ENCODE measurements at regions not wholly inside any gene's neighbourhood (a gene's known extent, or its start where the extent isn't known, plus 50 kb on each side); places are given as distances from the start of the nearest gene placed in this dataset.
"Not testable (repeated sequence)": the region's sequence is repeated elsewhere in the genome, so short reads cannot be mapped to it uniquely, and the experiment has no call there.

DNA sequence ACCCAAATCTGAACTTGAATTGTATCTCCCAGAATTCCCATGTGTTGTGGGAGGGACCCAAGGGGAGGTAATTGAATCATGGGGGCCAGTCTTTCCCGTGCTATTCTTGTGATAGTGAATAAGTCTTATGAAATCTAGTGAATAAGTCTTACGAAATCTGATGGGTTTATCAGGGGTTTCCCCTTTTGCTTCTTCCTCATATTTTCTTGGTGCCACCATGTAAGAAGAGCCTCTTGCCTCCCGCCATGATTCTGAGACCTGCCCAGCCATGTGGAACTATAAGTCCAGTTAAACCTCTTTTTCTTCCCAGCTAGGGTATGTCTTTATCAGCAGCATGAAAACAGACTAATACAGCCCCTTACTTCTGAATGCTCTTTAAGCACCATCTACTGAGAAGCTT is 343.2 kb upstream of the NOX3 start:
- not testable (repeated sequence) for H3K4me1 ChIP-seq (ENCODE audit: control insufficient read depth in 1 of 2, insufficient read depth in 2 of 2, low read length in 2 of 2); H3K27ac ChIP-seq (ENCODE audit: low read depth, low read length); H3K9me3 ChIP-seq (ENCODE audit: control insufficient read depth in 1 of 2, low read length in 2 of 2)

DNA sequence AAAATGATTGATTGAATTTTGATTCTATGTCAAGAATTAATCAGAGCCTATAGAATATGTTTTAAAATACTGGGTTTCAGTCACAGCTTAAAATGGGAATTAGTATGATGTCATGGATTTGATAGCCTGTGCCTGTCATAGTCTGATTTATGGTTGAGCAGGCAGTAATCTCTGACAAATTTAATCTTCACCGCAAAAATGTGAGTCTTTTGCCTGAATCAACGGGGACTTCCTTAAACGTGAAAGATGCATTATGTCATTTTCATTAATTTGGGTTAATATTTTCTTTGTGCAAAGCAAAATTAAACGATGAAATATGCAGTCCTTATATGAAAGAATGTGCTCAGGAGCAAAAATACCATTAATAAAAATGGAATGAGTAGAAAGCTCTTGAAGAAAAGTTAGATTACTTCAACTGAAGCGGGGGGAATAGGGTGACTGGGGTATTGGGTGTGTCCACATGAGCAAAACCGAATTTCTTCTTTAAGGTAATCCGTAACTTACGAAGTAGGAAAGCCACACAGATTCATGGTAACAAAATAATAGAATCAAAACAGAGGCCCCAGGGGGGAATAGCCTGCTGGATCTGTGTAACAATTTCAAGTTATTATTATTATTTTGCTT is 339.6 kb upstream of the NOX3 start:
- H3K36me3 ChIP-seq (ENCODE audit: control insufficient read depth in 1 of 2, insufficient read depth in 2 of 2, low read length in 2 of 2) = no peaks in the 10 kb centered on the region

More for the DNA sequence above, 343.2 kb upstream of the NOX3 start:
- not testable (repeated sequence) for H3K4me3 ChIP-seq (ENCODE audit: low read depth in 1 of 2, low read length in 2 of 2); H3K36me3 ChIP-seq (ENCODE audit: control insufficient read depth in 1 of 2, insufficient read depth in 2 of 2, low read length in 2 of 2); H3K27me3 ChIP-seq (ENCODE audit: control insufficient read depth in 1 of 2, insufficient read depth in 2 of 2, low read length in 2 of 2); H3K9ac ChIP-seq (ENCODE audit: low read depth in 1 of 2, low read length in 2 of 2)

DNA sequence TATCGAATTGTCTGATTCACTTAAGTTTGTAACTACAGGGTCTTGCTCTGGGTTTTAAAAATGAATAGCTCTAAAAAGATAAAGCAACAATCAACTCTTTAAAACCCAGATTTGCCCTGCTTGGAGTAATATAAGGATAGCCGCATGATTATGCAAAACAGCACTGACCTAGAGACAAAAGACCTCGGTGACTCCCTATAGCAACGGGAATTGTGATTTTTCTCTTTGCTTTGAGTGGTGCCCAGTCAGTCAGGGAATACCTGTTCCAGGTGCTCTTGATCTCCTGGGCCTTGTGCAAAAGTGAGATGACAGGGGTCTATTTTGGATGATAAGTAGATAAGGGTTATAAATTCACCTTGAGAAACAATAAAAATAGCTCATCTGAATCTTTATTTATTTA is 336.3 kb upstream of the NOX3 start:
- no peak overlapping the region for H3K27ac ChIP-seq (ENCODE audit: low read depth, low read length)

More for the DNA sequence above, 339.6 kb upstream of the NOX3 start:
- no peaks in the 10 kb centered on the region for H3K4me1 ChIP-seq (ENCODE audit: control insufficient read depth in 1 of 2, insufficient read depth in 2 of 2, low read length in 2 of 2)
- no peaks in the 10 kb centered on the region for H3K9me3 ChIP-seq (ENCODE audit: control insufficient read depth in 1 of 2, low read length in 2 of 2)
- no peaks in the 10 kb centered on the region for H3K27me3 ChIP-seq (ENCODE audit: control insufficient read depth in 1 of 2, insufficient read depth in 2 of 2, low read length in 2 of 2)
- no peak overlapping the region for H3K4me3 ChIP-seq (ENCODE audit: low read depth in 1 of 2, low read length in 2 of 2)
- no peak overlapping the region for H3K9ac ChIP-seq (ENCODE audit: low read depth in 1 of 2, low read length in 2 of 2)
- no peak overlapping the region for H3K27ac ChIP-seq (ENCODE audit: low read depth, low read length)

DNA sequence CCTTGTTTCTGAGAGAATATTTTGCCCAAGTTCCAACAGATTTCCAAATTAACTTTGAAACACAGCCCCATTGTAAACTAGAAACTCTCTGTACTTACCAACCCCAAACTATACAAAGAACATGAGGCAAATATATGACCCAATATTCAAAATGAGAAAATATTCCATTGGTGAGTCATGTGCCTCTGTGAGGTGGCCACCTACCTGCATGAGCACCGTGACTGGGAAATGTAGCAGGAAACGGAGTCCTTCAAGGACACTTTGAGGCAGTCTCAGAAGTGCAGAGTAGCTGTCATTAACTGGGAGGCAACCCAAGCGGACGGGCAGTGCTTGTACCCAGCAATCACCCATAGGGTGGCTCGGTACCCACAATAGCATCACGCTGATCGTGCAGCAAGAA is 335.5 kb upstream of the NOX3 start:
- Histone ChIP-seq H3K4me3 (ENCODE audit: low read depth in 1 of 2, low read length in 2 of 2) (no peak overlapping the region), H3K4me1 (ENCODE audit: control insufficient read depth in 1 of 2, insufficient read depth in 2 of 2, low read length in 2 of 2) (no peaks in the 10 kb centered on the region), H3K36me3 (ENCODE audit: control insufficient read depth in 1 of 2, insufficient read depth in 2 of 2, low read length in 2 of 2) (no peaks in the 10 kb centered on the region), H3K27me3 (ENCODE audit: control insufficient read depth in 1 of 2, insufficient read depth in 2 of 2, low read length in 2 of 2) (no peaks in the 10 kb centered on the region), H3K9me3 (ENCODE audit: control insufficient read depth in 1 of 2, low read length in 2 of 2) (peaks cover 0 to 2% of the 10 kb centered on the region in 2 donors), H3K9ac (ENCODE audit: low read depth in 1 of 2, low read length in 2 of 2) (no peak overlapping the region), H3K27ac (ENCODE audit: low read depth, low read length) (no peak overlapping the region)

More for the DNA sequence above, 336.3 kb upstream of the NOX3 start:
- Histone ChIP-seq H3K4me1 (ENCODE audit: control insufficient read depth in 1 of 2, insufficient read depth in 2 of 2, low read length in 2 of 2) (no peaks in the 10 kb centered on the region), H3K9me3 (ENCODE audit: control insufficient read depth in 1 of 2, low read length in 2 of 2) (peaks cover 0 to 2% of the 10 kb centered on the region in 2 donors), H3K27me3 (ENCODE audit: control insufficient read depth in 1 of 2, insufficient read depth in 2 of 2, low read length in 2 of 2) (no peaks in the 10 kb centered on the region), H3K9ac (ENCODE audit: low read depth in 1 of 2, low read length in 2 of 2) (no peak overlapping the region), H3K36me3 (ENCODE audit: control insufficient read depth in 1 of 2, insufficient read depth in 2 of 2, low read length in 2 of 2) (no peaks in the 10 kb centered on the region), H3K4me3 (ENCODE audit: low read depth in 1 of 2, low read length in 2 of 2) (no peak overlapping the region)

DNA sequence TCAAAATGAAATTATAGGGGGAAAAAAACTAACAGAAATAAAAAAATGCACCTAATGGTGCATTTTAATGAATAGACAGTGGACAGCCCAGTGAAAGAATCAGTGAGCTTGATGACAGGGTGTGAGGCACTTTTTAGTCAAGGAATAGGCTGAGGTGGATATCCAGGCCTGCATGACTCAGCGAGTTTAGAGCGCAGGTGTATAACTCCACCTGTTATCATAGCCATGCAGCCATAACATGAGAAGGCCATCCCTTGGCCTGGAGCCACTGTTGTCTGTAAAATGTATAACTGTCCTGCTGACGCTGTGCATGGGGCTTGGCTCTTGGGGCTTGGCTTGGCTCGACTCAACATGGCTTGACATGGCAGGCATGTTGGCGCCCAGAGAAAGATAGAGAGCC is 331.5 kb upstream of the NOX3 start:
- Histone ChIP-seq H3K27me3 (ENCODE audit: control insufficient read depth in 1 of 2, insufficient read depth in 2 of 2, low read length in 2 of 2) (no peaks in the 10 kb centered on the region), H3K9me3 (ENCODE audit: control insufficient read depth in 1 of 2, low read length in 2 of 2) (peaks cover 0 to 2% of the 10 kb centered on the region in 2 donors), H3K27ac (ENCODE audit: low read depth, low read length) (no peak overlapping the region), H3K9ac (ENCODE audit: low read depth in 1 of 2, low read length in 2 of 2) (no peak overlapping the region), H3K36me3 (ENCODE audit: control insufficient read depth in 1 of 2, insufficient read depth in 2 of 2, low read length in 2 of 2) (no peaks in the 10 kb centered on the region), H3K4me3 (ENCODE audit: low read depth in 1 of 2, low read length in 2 of 2) (no peak overlapping the region), H3K4me1 (ENCODE audit: control insufficient read depth in 1 of 2, insufficient read depth in 2 of 2, low read length in 2 of 2) (peaks cover 0 to 3% of the 10 kb centered on the region in 2 donors)

DNA sequence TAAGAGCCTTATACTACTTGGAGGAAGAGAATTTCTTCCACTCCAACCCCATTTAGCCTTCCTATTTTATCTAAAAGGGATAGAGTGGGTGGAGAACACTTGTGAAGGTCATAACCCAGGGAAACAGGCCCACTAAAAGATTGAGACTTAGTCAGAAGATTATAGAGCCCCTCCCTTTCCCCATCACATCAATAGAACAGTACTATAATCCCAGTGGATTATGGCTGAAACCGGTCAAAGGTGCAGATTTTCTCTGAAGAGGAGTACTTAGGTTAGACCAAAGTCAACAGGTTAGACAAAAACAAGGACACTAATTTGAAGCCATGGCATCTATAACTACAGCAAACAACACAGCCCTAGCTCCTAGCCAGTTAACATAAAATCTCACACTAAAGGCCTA is 330.9 kb upstream of the NOX3 start:
- peaks cover 0 to 2% of the 10 kb centered on the region in 2 donors for H3K9me3 ChIP-seq (ENCODE audit: control insufficient read depth in 1 of 2, low read length in 2 of 2)
- H3K9ac ChIP-seq (ENCODE audit: low read depth in 1 of 2, low read length in 2 of 2) = no peak overlapping the region
- H3K4me1 ChIP-seq (ENCODE audit: control insufficient read depth in 1 of 2, insufficient read depth in 2 of 2, low read length in 2 of 2) = peaks cover 0 to 9% of the 10 kb centered on the region in 2 donors
- no peaks in the 10 kb centered on the region for H3K27me3 ChIP-seq (ENCODE audit: control insufficient read depth in 1 of 2, insufficient read depth in 2 of 2, low read length in 2 of 2)
- no peaks in the 10 kb centered on the region for H3K36me3 ChIP-seq (ENCODE audit: control insufficient read depth in 1 of 2, insufficient read depth in 2 of 2, low read length in 2 of 2)
- H3K4me3 ChIP-seq (ENCODE audit: low read depth in 1 of 2, low read length in 2 of 2) = no peak overlapping the region
- H3K27ac ChIP-seq (ENCODE audit: low read depth, low read length) = no peak overlapping the region

DNA sequence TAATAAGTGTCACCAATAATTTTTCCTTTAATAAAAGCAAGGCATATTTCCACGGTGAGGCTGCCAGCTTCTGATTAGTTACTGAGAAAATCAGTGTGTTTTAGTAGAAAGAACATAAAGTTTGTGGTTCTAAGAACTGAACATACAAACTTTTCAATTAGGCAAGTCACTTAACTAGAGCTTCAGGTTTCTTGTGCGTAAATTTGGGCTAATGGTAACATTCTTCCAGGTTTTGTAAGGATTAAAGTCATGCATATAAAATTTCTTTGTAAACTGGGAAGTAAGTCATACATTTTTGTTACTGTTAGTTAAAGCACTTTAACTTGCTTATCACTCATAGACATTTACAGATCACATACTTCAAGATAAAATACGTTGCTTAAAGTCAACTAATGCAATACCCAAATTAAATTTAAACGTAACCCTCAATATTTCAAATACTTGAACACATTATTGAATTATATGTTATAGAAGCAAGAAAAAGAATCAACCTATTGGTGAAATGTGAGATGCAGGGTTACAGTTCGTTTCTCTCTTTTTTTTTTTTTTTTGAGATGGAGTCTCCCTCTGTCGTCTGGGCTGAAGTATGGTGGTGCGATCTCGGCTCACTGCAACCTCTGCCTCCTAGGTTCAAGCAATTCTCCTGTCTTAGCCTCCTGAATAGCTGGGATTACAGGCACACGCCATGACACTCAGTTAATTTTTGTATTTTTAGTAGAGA is 327.3 kb upstream of the NOX3 start:
- no peak overlapping the region for H3K9ac ChIP-seq (ENCODE audit: low read depth in 1 of 2, low read length in 2 of 2)
- H3K9me3 ChIP-seq (ENCODE audit: control insufficient read depth in 1 of 2, low read length in 2 of 2) = peaks cover 0 to 2% of the 10 kb centered on the region in 2 donors
- H3K27me3 ChIP-seq (ENCODE audit: control insufficient read depth in 1 of 2, insufficient read depth in 2 of 2, low read length in 2 of 2) = no peaks in the 10 kb centered on the region
- no peak overlapping the region for H3K27ac ChIP-seq (ENCODE audit: low read depth, low read length)
- H3K4me3 ChIP-seq (ENCODE audit: low read depth in 1 of 2, low read length in 2 of 2) = no peak overlapping the region
- no peaks in the 10 kb centered on the region for H3K36me3 ChIP-seq (ENCODE audit: control insufficient read depth in 1 of 2, insufficient read depth in 2 of 2, low read length in 2 of 2)
- H3K4me1 ChIP-seq (ENCODE audit: control insufficient read depth in 1 of 2, insufficient read depth in 2 of 2, low read length in 2 of 2) = peaks cover 0 to 9% of the 10 kb centered on the region in 2 donors

DNA sequence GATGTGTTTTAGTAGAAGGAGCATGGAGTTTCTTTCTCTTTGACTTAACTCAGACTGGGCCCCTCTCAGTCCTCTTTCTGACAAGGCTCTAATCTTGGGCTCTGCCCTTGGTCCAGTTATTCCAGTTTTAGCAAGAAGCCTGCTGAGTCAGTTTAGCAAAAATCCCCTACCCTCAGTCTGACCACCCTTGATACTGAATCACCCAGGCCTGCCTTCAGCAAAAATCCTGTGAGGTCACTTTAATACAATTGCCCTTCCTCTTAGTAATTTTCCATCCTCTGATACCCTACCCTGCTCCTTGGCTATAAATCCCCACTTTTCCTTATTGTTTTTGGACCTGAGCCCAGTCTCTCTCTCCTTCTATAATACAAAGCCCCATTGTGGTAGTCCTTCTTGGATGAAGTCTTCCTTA is 326.7 kb upstream of the NOX3 start:
- Histone ChIP-seq H3K36me3 (ENCODE audit: control insufficient read depth in 1 of 2, insufficient read depth in 2 of 2, low read length in 2 of 2) (no peaks in the 10 kb centered on the region), H3K9ac (ENCODE audit: low read depth in 1 of 2, low read length in 2 of 2) (no peak overlapping the region), H3K9me3 (ENCODE audit: control insufficient read depth in 1 of 2, low read length in 2 of 2) (no peaks in the 10 kb centered on the region), H3K27me3 (ENCODE audit: control insufficient read depth in 1 of 2, insufficient read depth in 2 of 2, low read length in 2 of 2) (no peaks in the 10 kb centered on the region), H3K27ac (ENCODE audit: low read depth, low read length) (peak overlapping the region; percentile 42), H3K4me1 (ENCODE audit: control insufficient read depth in 1 of 2, insufficient read depth in 2 of 2, low read length in 2 of 2) (peaks cover 0 to 9% of the 10 kb centered on the region in 2 donors), H3K4me3 (ENCODE audit: low read depth in 1 of 2, low read length in 2 of 2) (no peak overlapping the region)

DNA sequence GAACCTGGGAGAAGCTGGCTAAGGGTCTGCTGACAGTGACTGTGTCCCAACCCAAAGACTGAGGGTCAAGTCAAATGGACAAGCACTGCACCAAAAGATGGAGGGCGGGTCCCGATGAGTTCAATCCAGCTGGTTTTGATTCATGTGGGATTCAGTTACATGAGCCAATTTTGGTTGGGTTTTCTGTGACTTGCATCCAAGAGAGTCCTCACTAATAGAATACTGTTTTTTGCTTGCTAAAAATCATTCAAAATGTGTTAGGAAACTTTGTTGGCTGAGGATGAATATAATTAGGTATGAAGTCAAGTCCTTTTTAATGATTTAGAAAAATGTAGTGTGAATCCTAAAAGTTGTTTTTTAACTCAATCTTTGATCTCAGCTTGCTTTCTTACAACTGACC is 323.8 kb upstream of the NOX3 start:
- Histone ChIP-seq H3K4me3 (ENCODE audit: low read depth in 1 of 2, low read length in 2 of 2) (no peak overlapping the region), H3K27ac (ENCODE audit: low read depth, low read length) (no peak overlapping the region), H3K9ac (ENCODE audit: low read depth in 1 of 2, low read length in 2 of 2) (no peak overlapping the region), H3K4me1 (ENCODE audit: control insufficient read depth in 1 of 2, insufficient read depth in 2 of 2, low read length in 2 of 2) (peaks cover 0 to 9% of the 10 kb centered on the region in 2 donors), H3K9me3 (ENCODE audit: control insufficient read depth in 1 of 2, low read length in 2 of 2) (no peaks in the 10 kb centered on the region), H3K27me3 (ENCODE audit: control insufficient read depth in 1 of 2, insufficient read depth in 2 of 2, low read length in 2 of 2) (no peaks in the 10 kb centered on the region), H3K36me3 (ENCODE audit: control insufficient read depth in 1 of 2, insufficient read depth in 2 of 2, low read length in 2 of 2) (no peaks in the 10 kb centered on the region)

DNA sequence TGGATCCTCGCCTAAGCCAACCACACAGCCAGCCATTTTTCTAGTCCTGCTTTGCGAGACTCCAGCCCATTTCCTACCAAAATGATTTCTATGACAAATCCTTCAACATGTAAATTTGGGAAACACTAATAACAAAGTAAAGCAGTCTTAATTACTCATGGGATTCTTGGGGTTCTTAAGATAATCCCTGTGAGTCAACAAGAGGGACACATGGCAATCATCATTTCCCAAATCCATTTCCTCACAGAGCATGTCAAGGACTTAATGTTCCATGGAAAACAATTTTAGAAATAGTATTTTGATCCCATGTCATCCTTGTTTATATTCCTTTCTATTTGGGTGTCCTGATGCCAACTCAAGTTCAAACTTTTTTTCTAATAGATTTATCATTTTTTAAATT is 322.7 kb upstream of the NOX3 start:
- H3K27me3 ChIP-seq (ENCODE audit: control insufficient read depth in 1 of 2, insufficient read depth in 2 of 2, low read length in 2 of 2) = no peaks in the 10 kb centered on the region
- no peak overlapping the region for H3K27ac ChIP-seq (ENCODE audit: low read depth, low read length)
- H3K9me3 ChIP-seq (ENCODE audit: control insufficient read depth in 1 of 2, low read length in 2 of 2) = no peaks in the 10 kb centered on the region
- no peak overlapping the region for H3K4me3 ChIP-seq (ENCODE audit: low read depth in 1 of 2, low read length in 2 of 2)
- H3K36me3 ChIP-seq (ENCODE audit: control insufficient read depth in 1 of 2, insufficient read depth in 2 of 2, low read length in 2 of 2) = no peaks in the 10 kb centered on the region
- no peak overlapping the region for H3K9ac ChIP-seq (ENCODE audit: low read depth in 1 of 2, low read length in 2 of 2)
- H3K4me1 ChIP-seq (ENCODE audit: control insufficient read depth in 1 of 2, insufficient read depth in 2 of 2, low read length in 2 of 2) = peaks cover 0 to 9% of the 10 kb centered on the region in 2 donors

Data from duodenal mucosa (tissue), 2 donors.